GM19397 (cell line): ENCODE measurements at regions not wholly inside any gene's neighbourhood (a gene's known extent, or its start where the extent isn't known, plus 50 kb on each side); places are given as distances from the start of the nearest gene placed in this dataset.
"Not testable (repeated sequence)": the region's sequence is repeated elsewhere in the genome, so short reads cannot be mapped to it uniquely, and the experiment has no call there.

Source experiments
- ATAC-seq: cut with Tn5 transposase; IDR thresholded peaks from one replicate; pipeline ENCODE4 v1.9.1; 2021; ENCODE audit warnings: mild to moderate bottlenecking, moderate library complexity; ENCODE audit not compliant: unreplicated experiment

- ATAC-seq, result not testable (repeated sequence)
Measured at GRCh38 chr9:42568942-42569556, 385.6 kb downstream of the SPATA31A6 start.

DNA sequence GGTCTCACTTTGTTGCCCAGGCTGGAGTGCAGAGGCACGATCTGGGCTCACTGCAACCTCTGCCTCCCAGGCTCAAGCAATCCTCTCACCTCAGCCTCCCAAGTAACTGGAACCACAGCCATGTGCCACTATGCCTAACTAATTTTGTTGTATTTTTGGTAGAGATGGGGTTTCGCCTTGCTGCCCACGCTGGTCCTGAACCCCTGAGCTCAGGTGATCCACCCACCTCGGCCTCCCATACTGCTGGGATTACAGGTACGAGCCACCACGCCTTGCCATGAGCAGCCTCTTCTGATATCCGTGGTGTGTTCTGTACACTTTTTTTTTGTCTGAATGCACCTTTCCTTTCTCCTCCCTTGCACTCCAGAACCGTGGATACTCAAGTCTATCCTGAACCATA, 394.4 kb downstream of the SPATA31A6 start:
- ATAC-seq, result not testable (repeated sequence)
